Activated CD4-positive, alpha-beta T cell treated with anti-CD3 and anti-CD28 coated beads, Interleukin-2, Interleukin-6, amounts not matched to agents 100 ng/mL and 50 ng/mL, durations not matched to agents 16 hours and 8 hours (primary cell): ENCODE measurements at regions not wholly inside any gene's neighbourhood (a gene's known extent, or its start where the extent isn't known, plus 50 kb on each side); places are given as distances from the start of the nearest gene placed in this dataset.
A peak's percentile ranks its signal among the peaks of the same experiment; 100 is the strongest.

Experiments used
- DNase-seq: peaks from one replicate; pipeline ENCODE4 v3.0.0-alpha.2; 2020

DNA sequence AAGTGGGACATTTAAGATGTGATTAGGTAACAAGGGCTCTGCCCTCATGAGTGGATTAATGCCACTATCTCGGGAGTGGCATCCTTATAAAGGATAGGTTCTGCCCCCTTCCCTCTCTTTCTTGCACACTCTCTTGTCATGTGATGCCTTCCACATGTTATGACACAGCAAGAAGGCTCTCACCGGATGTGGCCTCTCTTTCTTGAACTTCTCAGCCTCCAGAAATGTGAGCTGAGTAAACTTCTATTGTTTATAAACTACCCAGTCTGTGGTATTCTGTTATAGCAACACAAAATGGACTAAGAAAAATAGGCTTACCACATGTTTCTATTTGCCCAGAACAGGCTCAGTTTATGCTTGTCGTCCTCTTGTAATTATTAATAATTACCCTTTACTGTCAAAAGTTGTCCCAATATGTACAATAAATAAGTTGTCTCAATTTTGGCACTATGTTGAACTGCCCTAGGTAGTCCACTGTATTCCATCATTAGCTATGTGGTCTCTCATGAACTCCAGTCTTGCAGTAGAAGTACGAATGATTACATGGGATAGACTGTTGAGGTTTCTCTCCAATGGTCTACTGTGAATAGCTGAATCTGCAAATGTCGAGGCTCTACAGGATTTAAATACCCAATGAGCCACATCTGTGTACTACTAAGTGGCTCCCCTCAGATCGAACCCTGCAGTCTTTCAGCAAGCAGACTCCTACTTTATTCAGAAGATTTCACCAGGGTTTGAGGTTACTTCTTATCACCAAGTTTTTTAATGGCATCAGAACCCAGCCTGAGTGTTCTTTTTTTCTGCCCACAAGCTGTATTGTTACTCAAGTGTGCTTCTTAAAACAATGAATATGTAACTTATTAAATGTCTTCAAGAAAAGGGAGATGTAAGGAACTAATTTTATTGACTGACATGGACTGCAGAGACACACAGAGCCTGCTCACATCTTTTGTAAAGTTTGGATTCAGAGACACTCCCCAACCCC is 102.0 kb upstream of the LEF1 start:
- peak; percentile 9 for DNase-seq

DNA sequence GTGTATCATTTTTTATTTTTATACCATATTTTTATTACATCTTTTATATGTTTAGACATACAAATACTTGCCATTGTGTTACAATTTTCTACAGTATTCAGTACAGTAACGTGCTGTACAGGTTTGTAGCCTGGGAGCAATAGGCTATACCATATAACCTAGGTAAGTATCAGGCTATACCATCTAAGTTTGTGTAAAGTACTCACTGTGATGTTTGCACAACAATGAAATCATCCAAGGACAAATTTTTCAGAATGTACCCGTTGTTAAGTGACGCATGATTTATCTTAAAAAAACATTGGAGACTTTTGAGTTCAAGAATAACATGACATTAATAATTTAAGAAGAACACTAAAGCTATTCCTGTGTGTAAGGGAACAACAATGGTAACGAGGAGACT is 96.0 kb upstream of the LEF1 start:
- DNase-seq = no peak

DNA sequence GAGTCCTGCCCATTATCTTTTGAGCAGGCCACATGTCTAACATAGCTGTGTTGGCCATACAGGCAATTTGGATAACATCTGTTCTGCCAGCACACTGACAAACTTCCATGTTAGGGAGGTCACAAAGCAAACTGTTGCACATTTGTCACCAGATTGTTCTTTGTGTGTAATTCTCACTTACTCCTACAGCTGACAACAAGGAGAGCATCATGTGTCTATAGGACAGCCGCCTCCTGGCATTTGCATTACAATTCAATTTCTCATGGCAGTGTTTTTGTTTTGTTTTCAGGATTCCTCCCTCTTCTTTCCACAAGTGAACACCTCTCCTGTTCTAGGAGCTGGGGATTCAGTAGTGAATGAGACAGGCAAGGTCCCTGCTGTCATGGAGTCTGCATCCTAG is 94.3 kb upstream of the LEF1 start:
- DNase-seq = no peak

DNA sequence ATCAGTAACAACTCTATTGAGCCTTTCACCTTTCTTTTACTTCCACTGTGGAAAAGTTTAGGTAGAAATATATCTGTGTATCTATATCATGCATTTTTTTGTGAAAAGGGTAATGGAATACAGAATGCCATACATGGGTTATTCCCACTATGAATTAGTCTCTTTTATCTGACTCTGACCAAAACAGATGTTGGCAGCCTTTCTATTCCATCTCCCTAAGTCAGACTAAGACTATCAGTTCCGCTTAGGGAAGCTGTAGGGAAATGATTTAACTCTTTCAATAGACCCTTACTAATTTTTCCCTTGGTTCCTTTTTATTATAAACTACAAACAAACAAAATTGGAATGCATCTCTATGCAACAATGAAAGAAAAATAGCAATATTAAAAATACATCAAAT is 92.3 kb upstream of the LEF1 start:
- no peak for DNase-seq

GRCh38 chr4:108256538-108256937 is 87.8 kb upstream of the LEF1 start:
- DNase-seq = no peak

- no peak for DNase-seq
These were observed 86.5 kb upstream of the LEF1 start for GRCh38 chr4:108255203-108255747.

GRCh38 chr4:108249397-108249796 is 80.7 kb upstream of the LEF1 start:
- DNase-seq = no peak

DNA sequence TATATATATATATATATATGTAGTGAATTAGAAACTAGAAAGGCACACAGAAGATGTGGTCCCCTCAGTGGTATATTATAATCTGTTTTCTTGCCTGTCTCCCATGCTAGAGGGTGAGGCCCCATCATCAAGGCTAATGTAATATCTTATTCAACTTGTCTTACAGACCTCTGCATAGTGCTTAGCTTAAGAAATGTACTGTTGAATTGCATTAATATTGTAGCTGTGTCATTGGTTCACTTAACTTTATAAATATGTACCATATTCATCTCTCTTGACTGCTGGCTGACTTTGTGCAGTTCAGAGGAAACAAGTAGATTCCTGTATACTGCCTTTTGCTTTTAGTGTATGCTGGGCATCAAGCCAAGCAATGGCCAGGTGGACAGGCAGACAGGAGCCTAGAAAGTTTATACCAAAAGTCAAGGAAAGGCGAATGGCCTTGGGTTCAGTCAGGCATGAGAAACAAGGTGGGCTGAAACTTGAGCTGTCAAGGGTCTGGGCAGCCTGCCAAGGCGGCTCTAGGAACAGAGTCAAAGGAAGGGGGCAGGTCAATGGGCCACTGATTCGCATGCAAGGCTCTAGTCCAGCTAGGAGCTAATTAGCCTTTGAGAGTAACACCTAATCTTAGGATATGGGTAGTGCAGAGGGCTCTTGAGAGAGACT is 78.8 kb upstream of the LEF1 start:
- DNase-seq = no peak

DNA sequence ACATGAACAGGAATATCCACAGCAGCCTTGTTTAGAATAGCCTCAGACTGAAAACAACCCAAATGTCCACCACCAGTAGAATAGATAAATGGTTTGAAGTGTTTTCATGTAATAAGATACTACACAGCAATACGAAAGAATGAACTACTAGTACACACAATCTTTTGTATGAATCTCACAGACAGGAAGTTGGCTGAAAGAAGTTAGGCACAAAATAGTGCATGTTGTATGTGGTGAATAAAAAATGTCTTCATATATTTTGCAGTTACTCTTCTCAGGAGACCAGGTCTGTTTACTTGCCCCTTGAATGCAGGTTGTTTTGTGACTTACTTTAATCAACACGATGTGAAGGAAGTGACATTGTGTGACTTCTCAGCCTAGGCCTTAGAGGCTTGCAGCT is 75.9 kb upstream of the LEF1 start:
- no peak for DNase-seq

GRCh38 chr4:108240366-108240765 is 71.6 kb upstream of the LEF1 start:
- DNase-seq = no peak

DNA sequence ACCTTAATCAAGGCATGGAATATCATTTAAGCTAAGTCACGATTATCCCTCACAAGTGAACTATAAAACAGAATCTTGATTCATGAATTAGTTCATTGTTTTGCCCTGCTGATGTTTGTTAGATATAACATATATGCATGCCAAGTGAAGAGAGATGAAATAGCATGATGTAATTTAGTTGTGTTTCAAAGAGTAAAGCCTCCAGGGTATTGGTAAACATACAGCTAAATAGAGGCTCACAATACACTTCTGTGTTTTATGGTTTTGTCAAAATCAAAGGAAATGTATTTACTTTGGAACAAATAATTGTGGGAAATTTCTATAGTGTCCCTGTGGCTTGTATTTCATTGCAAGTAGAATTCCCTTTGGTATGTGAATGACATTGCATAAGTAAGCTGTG is 69.0 kb upstream of the LEF1 start:
- no peak for DNase-seq

DNA sequence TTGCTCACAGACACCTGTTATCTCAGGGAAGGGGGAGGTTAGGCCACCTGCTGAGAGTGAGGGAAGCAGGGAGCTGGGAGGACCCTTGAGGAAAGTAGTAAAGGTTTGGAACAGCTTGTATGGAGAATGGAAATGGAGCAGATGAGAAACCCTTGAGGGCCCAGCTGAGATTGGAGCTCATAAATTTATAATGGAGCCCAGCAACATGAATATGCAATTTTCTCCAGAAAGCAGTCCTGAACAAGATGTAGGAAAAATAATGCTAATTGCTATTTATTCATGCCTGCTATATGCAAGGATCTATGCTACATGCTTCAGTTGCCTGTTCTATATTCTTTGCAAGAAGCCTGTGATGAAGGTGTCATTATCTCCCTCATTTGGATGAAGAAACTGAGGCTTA is 67.5 kb upstream of the LEF1 start:
- DNase-seq = no peak

GRCh38 chr4:108227923-108228322 is 59.2 kb upstream of the LEF1 start:
- no peak for DNase-seq

GRCh38 chr4:108224611-108225053 is 55.9 kb upstream of the LEF1 start:
- DNase-seq = no peak

DNA sequence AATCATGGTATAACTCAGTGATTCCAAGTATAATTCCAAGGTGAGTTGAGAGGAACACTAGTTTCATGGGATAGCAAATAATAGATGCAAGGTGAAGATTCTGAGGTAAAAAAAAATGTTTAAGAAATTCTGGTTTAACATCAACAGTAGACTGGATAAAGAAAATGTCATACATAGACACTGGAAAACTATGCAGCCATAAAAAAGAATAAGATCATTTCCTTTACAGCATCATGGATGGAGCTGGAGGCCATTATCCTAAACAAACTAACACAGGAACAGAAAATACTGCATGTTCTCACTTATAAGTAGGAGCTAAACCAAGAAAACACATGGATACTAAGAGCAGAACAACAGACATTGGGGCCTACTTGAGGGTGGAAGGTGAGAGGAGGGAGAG is 54.6 kb upstream of the LEF1 start:
- no peak for DNase-seq

DNA sequence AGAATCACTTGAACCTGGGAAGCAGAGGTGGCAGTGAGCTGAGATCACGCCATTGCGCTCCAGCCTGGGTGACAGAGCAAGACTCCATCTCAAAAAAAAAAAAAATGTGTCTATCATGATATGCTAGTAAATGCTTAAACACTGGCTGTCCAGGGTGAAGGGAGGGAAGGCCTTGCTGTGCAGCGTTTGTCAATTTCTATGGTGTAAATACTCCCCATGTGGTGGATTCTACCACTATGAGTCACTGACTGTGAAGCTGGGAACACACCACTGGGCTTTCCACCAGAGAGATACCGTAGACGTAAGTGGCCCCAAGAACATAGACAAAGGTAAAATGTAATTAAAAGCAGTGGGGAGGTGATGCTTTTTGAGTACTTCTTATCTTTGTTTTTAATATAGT is 51.3 kb upstream of the LEF1 start:
- no peak for DNase-seq
